ENCODE measurements at regions not wholly inside any gene's neighbourhood (a gene's known extent, or its start where the extent isn't known, plus 50 kb on each side); places are given as distances from the start of the nearest gene placed in this dataset.

- TF ChIP-seq, protein P1, sequence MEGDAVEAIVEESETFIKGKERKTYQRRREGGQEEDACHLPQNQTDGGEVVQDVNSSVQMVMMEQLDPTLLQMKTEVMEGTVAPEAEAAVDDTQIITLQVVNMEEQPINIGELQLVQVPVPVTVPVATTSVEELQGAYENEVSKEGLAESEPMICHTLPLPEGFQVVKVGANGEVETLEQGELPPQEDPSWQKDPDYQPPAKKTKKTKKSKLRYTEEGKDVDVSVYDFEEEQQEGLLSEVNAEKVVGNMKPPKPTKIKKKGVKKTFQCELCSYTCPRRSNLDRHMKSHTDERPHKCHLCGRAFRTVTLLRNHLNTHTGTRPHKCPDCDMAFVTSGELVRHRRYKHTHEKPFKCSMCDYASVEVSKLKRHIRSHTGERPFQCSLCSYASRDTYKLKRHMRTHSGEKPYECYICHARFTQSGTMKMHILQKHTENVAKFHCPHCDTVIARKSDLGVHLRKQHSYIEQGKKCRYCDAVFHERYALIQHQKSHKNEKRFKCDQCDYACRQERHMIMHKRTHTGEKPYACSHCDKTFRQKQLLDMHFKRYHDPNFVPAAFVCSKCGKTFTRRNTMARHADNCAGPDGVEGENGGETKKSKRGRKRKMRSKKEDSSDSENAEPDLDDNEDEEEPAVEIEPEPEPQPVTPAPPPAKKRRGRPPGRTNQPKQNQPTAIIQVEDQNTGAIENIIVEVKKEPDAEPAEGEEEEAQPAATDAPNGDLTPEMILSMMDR (conservative IDR thresholded peaks at IDR 0.05): no peak
- TF ChIP-seq ZFX (IDR thresholded peaks at IDR 0.05): no peak
These were observed 268.2 kb downstream of the TENT5A start for GRCh38 chr6:81484251-81484650.
